HG02759 (cell line): ENCODE measurements at regions not wholly inside any gene's neighbourhood (a gene's known extent, or its start where the extent isn't known, plus 50 kb on each side); places are given as distances from the start of the nearest gene placed in this dataset.
"Not testable (repeated sequence)": the region's sequence is repeated elsewhere in the genome, so short reads cannot be mapped to it uniquely, and the experiment has no call there.

ENCODE experiments used
- ATAC-seq: cut with Tn5 transposase; IDR thresholded peaks from one replicate; pipeline ENCODE4 v1.9.1; 2021; ENCODE audit warnings: mild to moderate bottlenecking, moderate library complexity; ENCODE audit not compliant: unreplicated experiment

- ATAC-seq: no peak
Observed at GRCh38 chr15:81828135-81828534, 217.7 kb downstream of the MEX3B start.

DNA sequence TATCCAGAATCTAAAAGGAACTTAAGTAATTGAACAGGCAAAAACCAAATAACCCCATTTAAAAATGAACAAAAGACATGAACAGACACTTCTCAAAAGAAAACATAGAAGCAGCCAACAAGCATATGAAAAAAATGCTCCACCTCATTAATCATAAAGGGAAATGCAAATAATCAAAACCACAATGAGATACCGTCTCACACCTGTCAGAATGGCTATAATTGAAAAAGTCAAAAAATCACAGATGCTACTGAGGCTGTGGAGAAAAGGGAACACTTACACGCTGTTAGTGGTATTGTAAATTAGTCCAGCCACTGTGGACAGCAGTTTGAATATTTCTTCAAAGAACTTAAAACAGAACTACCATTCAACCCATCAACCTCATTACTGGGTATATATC lies 220.7 kb downstream of the MEX3B start:
- no peak for ATAC-seq

- ATAC-seq: not testable (repeated sequence)
Observed at GRCh38 chr15:81822587-81822986, 223.2 kb downstream of the MEX3B start.

DNA sequence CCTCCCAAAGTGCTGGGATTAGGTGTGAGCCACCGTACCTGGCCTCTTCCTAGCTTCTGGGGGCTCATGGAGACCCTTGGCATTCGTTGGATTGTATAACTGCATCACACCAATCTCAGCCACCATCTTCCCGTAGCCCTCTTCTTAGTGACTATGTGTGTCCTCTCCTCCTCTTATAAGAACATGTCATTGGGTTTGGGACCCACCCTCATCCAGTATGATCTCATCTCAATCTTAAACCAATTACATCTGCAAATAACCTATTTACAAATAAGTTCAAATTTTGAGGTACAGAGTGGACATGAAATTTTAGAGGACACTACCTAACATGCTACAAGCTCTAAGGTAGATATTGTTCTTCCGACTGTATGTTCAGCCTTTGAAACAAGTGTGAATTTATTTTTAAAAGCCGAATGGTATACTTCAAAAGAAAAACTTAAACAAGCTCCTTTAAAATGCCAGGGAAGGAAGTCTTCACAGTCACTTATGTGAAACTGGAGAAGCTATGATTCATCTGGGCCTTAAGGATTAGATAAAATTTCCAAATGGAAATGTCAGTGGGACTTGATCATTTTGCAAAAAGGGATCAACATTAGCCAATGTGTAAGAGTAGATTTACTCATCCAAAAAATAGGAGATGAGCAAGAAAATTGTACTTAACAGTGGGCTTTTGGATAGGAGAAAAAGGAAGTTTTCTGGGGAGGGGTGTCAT lies 225.7 kb downstream of the MEX3B start:
- no peak for ATAC-seq

GRCh38 chr15:81814882-81815455 lies 230.8 kb downstream of the MEX3B start:
- no peak for ATAC-seq

DNA sequence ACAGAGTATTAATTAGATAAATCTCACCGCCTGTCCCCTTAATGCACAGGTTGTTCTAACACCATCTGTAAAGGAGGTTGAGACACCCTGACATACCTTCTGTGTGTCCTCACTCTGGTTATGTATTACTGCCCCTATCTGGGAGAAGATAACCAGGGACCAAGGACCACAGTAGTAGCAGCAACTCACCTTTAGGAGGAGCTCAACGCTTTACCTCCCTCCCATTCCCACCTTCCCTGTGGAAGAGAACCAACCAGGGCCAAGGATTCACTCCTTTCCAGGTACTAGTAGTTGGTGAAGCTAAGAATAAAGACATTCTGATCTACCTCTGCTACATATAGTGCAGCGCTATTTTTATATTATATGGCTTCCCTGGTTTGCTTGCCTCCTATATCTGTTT lies 232.6 kb downstream of the MEX3B start:
- no peak for ATAC-seq

DNA sequence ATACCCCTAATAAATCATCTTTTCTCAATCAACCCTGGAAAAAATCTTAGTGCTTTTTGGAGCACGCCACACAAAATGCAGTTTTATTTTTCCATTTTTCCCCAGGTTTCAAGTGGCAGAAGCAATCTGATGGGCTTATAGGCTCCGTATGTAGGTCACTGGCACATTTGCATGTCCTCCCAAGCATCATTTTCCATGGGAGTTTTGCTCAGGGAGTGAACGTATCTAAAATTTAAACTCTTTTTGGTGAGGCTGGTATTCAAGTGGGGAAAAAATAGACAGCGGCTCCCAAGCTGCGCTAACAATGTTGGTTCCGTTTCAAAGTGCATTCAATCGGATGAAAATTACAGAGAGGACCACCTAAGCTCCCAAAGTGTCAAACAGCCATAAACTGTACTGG lies 233.4 kb downstream of the MEX3B start:
- ATAC-seq: no peak

- ATAC-seq: no peak
Observed at GRCh38 chr15:81811736-81812135, 234.1 kb downstream of the MEX3B start.

- ATAC-seq: no peak
Observed at GRCh38 chr15:81809543-81809942, 236.3 kb downstream of the MEX3B start.

DNA sequence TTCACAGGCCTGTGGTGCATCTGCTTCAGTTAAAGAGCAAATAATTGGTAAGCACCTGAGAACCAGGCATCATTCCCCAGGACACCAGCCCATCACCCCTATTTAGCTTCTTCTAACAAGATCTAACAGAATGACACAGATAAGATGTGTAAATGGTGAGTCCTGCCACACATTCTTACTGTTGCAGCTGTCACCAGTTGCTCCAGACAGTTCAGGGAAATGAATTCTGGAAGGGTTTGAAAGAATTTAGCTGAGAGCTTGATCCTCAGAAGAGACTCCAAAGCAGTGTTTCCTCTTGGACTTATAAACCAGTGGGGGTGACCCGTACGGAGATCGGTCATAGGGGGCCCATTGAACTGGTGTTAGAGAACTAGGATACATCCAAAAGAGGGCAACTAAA lies 238.0 kb downstream of the MEX3B start:
- no peak for ATAC-seq

DNA sequence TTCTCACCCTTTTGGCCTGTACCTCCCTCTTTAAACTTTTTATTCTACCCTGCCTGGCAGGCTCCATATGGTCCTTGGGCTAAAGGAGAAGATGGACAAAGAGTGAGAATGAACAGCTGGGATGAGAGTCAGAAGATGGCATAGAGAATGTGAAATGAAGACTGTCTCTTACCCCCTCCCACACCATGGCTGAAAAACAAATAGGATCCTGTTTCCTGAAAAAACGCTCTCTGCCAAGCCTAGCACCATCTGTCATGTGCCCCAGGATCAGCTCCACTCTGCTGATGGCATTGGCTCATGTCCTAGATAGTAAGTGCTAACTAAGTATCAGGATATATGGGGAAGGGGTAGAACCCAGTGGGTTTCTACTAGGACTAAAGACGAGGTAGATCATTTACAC lies 238.6 kb downstream of the MEX3B start:
- no peak for ATAC-seq

GRCh38 chr15:81795899-81796298 lies 249.9 kb downstream of the MEX3B start:
- no peak for ATAC-seq

GRCh38 chr15:81792646-81793045 lies 253.2 kb downstream of the MEX3B start:
- no peak for ATAC-seq

DNA sequence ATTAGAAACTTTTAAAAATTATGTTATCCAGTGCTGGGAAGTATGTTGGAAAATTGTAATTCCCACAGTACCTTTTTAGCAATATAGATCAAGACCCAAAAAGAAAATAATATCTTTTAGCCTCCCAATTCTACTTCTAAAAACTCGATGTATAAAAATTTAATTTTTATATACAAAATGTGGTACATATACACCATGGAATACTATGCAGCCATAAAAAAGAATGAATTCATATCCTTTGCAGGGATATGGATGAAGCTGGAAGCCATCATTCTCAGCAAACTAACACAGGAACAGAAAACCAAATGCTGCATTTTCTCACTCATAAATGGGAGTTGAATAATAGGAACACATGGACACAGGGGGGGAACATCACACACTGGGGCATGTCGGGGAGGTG lies 254.5 kb downstream of the MEX3B start:
- ATAC-seq: not testable (repeated sequence)

- no peak for ATAC-seq
Observed at GRCh38 chr15:81789403-81789802, 256.4 kb downstream of the MEX3B start.

GRCh38 chr15:81786776-81787175 lies 259.0 kb downstream of the MEX3B start:
- ATAC-seq: no peak

DNA sequence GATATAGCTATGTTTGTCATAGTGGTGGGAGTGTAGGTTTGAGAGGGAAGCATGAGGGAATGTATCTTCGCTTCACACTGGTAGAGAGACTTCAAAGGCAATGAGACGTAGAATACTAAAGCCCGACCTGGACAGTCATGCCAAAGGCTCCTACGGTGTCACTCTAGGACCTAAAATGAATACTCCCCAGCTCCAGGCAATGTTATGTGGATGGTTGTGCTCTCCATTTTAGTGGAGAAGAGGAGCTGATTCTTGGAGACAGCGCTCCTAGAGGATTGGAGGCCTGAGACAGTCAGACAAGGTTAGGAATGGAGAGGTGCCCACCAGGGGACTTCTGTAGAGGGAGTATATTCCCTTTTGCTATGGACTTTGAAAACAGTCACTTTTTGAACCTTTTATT lies 260.1 kb downstream of the MEX3B start:
- no peak for ATAC-seq

DNA sequence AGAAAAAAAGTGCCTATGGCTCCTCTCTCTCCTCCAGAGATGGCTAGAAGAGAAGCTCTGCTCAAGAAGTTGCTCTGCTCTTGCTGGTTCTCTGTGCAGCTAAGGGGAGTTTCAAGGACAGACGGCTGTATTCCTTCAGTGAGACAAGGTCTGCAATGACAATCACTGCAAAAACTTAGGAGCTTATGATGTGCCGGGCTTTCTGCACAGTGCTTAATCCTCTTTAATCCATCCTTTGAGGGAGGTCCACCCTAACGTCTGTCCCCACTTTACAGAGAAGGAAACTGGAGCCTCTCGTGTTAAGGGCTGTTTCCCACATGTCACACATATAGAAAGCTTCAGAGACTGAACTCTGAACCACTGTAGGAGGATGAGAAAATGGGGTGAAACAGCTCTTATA lies 260.6 kb downstream of the MEX3B start:
- ATAC-seq: no peak

DNA sequence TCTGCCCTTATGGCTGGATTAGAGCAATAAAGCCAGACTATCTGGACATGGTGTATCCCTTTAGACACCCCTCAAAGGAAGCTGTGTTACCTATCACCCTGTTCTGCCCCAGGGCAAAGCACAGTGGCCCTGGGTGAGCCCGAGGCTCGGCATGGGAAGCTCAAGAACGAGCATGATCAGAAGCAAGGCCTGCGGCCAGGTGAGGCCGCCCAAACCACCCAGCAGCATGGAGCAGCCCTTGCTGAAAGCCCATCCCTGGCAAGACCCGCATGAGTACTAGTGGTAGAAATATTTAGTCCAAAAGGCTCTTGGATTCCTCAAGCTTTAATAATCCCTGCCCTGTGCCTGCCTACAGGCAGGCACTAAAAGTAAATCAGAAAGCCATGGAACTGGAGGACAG lies 261.1 kb downstream of the MEX3B start:
- no peak for ATAC-seq

GRCh38 chr15:81783586-81783985 lies 262.2 kb downstream of the MEX3B start:
- ATAC-seq: no peak

- ATAC-seq: no peak
Observed at GRCh38 chr15:81783076-81783475, 262.7 kb downstream of the MEX3B start.

DNA sequence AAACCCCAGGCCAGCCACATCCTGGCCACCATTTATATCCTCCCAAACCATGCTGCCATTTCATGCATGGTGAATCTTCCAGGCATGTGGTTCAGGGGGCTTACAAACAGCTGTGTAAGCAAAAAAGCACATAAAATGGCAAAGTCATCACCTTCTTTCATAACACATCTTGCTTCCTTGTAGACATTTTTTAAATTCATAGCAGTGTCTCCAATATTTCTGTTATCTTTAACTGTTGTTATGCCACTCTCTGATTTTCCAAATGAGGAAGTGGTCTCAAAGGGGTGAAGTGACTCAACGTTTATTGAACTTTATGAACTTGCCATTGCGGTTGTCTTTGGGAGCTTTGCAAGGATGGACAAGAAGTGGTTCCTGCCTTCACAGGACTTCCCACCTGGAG lies 264.4 kb downstream of the MEX3B start:
- ATAC-seq: no peak

DNA sequence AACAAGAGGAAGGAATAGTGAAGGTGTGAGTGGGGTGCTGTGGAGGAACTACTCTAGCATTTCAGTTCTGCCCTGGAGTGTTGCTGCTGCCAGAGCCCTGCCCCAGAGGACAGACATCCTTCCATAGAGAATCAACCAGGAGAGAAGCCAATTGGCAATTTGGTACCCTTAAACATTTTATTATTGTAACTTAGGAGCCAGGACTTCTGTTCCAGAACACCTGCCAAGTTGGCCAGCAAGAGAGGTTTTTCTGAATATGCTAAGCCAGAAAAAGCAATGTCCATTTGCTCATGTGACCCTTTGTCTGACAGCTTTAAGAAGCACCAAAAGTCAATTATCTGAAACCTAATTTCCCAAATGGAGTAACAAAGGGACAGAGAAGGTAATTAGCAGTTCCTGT lies 264.9 kb downstream of the MEX3B start:
- no peak for ATAC-seq
